HepG2 (cell line): ENCODE measurements at regions not wholly inside any gene's neighbourhood (a gene's known extent, or its start where the extent isn't known, plus 50 kb on each side); places are given as distances from the start of the nearest gene placed in this dataset.

Source experiments
- small RNA-seq, 3 experiments: library from RNA; depleted of rRNA; stranded (forward); fragments of <200 nt; gene quantifications; one replicate each; pipeline ENCODE3, GENCODE V24; 2012; ENCODE audit warnings: low read depth in 2 of 3, low replicate concordance in 1 of 3; ENCODE audit not compliant: insufficient read length in 3 of 3, insufficient read depth in 2 of 3

Small RNAs in the stretch of these regions (small RNA-seq; reads per million reads assigned to genes)
- gene AL353747.1, result 0 reads per million in 3 experiments
